PFSK-1 (cell line): ENCODE measurements at regions not wholly inside any gene's neighbourhood (a gene's known extent, or its start where the extent isn't known, plus 50 kb on each side); places are given as distances from the start of the nearest gene placed in this dataset.

Experiments
- FOXP2 ChIP-seq: optimal IDR thresholded peaks from 2 replicates; pipeline ENCODE3; 2011; ENCODE audit warnings: borderline replicate concordance, control low read depth, inconsistent platforms; ENCODE audit not compliant: insufficient read depth; ENCODE audit errors: extremely low read length, extremely low read depth
- POLR2AphosphoS5 ChIP-seq: IDR thresholded peaks from 2 replicates; pipeline ENCODE4 v1.6.1; 2012; ENCODE audit warnings: low read depth, mild to moderate bottlenecking, control low read depth, low read length, moderate library complexity
- SIN3A ChIP-seq: IDR thresholded peaks from 2 replicates; pipeline ENCODE4 v1.6.1; 2012; ENCODE audit warnings: mild to moderate bottlenecking, low read length, moderate library complexity, borderline replicate concordance; ENCODE audit not compliant: insufficient read depth
- TAF1 ChIP-seq: IDR thresholded peaks from 2 replicates; pipeline ENCODE4 v1.6.1; 2012; ENCODE audit warnings: low read length, control low read depth, borderline replicate concordance; ENCODE audit not compliant: insufficient read depth
- TF ChIP-seq, protein P1 (sequence below), 2 experiments: IDR thresholded peaks; 2 replicates each; pipeline versions ENCODE4 v1.6.1 to v1.8.0; 2011 to 2012; ENCODE audit warnings: low read depth in 2 of 2, low read length in 2 of 2, control low read depth in 1 of 2, inconsistent platforms in 1 of 2, mild to moderate bottlenecking in 1 of 2, moderate library complexity in 1 of 2; ENCODE audit not compliant: insufficient read depth in 1 of 2

DNA sequence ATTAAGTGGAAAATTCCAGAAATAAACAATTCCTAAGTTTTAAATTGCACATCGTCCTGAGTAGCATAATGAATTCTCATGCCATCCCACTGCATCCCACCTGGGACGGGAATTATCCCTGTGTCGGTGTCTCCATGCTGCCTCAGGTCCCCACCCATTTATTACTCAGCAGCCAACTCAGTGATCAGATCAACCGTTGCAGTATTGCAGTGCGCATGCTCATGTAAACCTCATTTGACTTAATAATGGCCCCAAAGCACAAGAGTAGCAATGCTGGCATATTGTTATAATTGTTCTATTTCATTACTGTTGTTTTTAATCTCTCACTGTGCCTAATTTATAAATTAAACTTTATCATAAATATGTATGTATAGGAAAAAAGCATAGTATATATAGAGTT is 214.4 kb downstream of the METTL4 start:
- TF ChIP-seq SIN3A (no peak), POLR2AphosphoS5 (no peak), TAF1 (no peak), FOXP2 (no peak)
- TF ChIP-seq, protein P1, sequence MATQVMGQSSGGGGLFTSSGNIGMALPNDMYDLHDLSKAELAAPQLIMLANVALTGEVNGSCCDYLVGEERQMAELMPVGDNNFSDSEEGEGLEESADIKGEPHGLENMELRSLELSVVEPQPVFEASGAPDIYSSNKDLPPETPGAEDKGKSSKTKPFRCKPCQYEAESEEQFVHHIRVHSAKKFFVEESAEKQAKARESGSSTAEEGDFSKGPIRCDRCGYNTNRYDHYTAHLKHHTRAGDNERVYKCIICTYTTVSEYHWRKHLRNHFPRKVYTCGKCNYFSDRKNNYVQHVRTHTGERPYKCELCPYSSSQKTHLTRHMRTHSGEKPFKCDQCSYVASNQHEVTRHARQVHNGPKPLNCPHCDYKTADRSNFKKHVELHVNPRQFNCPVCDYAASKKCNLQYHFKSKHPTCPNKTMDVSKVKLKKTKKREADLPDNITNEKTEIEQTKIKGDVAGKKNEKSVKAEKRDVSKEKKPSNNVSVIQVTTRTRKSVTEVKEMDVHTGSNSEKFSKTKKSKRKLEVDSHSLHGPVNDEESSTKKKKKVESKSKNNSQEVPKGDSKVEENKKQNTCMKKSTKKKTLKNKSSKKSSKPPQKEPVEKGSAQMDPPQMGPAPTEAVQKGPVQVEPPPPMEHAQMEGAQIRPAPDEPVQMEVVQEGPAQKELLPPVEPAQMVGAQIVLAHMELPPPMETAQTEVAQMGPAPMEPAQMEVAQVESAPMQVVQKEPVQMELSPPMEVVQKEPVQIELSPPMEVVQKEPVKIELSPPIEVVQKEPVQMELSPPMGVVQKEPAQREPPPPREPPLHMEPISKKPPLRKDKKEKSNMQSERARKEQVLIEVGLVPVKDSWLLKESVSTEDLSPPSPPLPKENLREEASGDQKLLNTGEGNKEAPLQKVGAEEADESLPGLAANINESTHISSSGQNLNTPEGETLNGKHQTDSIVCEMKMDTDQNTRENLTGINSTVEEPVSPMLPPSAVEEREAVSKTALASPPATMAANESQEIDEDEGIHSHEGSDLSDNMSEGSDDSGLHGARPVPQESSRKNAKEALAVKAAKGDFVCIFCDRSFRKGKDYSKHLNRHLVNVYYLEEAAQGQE (IDR thresholded peaks at IDR 0.05; ENCODE audit: insufficient read depth in 1 of 2, low read depth in 2 of 2, low read length in 2 of 2): no peak
